Activated CD4-positive, alpha-beta T cell treated with anti-CD3 and anti-CD28 coated beads, Interleukin-2, Interleukin-6, amounts not matched to agents 100 ng/mL and 50 ng/mL, durations not matched to agents 16 hours and 8 hours (primary cell): ENCODE measurements at regions not wholly inside any gene's neighbourhood (a gene's known extent, or its start where the extent isn't known, plus 50 kb on each side); places are given as distances from the start of the nearest gene placed in this dataset.
"Not testable (repeated sequence)": the region's sequence is repeated elsewhere in the genome, so short reads cannot be mapped to it uniquely, and the experiment has no call there.

Source experiments
- DNase-seq: peaks from one replicate; pipeline ENCODE4 v3.0.0-alpha.2; 2020

GRCh38 chr14:48341069-48341468 is 665.7 kb upstream of the MDGA2 start:
- DNase-seq: no peak

GRCh38 chr14:48333221-48333920 is 658.0 kb upstream of the MDGA2 start:
- no peak for DNase-seq

GRCh38 chr14:48331421-48331820 is 656.0 kb upstream of the MDGA2 start:
- no peak for DNase-seq

GRCh38 chr14:48325486-48325885 is 650.1 kb upstream of the MDGA2 start:
- DNase-seq: no peak

- no peak for DNase-seq
Measured at GRCh38 chr14:48323665-48324064, 648.3 kb upstream of the MDGA2 start.

- DNase-seq: no peak
Measured at GRCh38 chr14:48319823-48320222, 644.4 kb upstream of the MDGA2 start.

- DNase-seq: no peak
Measured at GRCh38 chr14:48304729-48305128, 629.3 kb upstream of the MDGA2 start.

- DNase-seq: no peak
Measured at GRCh38 chr14:48289701-48290100, 614.3 kb upstream of the MDGA2 start.

GRCh38 chr14:48285217-48285616 is 609.8 kb upstream of the MDGA2 start:
- DNase-seq: not testable (repeated sequence)

GRCh38 chr14:48275301-48275700 is 599.9 kb upstream of the MDGA2 start:
- DNase-seq: no peak

GRCh38 chr14:48274826-48275225 is 599.4 kb upstream of the MDGA2 start:
- DNase-seq: no peak

GRCh38 chr14:48267926-48268325 is 592.5 kb upstream of the MDGA2 start:
- DNase-seq: not testable (repeated sequence)

- DNase-seq: not testable (repeated sequence)
Measured at GRCh38 chr14:48266201-48266600, 590.8 kb upstream of the MDGA2 start.

GRCh38 chr14:48261436-48261835 is 586.0 kb upstream of the MDGA2 start:
- no peak for DNase-seq

- DNase-seq: not testable (repeated sequence)
Measured at GRCh38 chr14:48260394-48261295, 585.2 kb upstream of the MDGA2 start.

GRCh38 chr14:48259876-48260275 is 584.5 kb upstream of the MDGA2 start:
- not testable (repeated sequence) for DNase-seq

- not testable (repeated sequence) for DNase-seq
Measured at GRCh38 chr14:48259232-48259631, 583.8 kb upstream of the MDGA2 start.

- not testable (repeated sequence) for DNase-seq
Measured at GRCh38 chr14:48258703-48259102, 583.3 kb upstream of the MDGA2 start.

GRCh38 chr14:48253020-48253419 is 577.6 kb upstream of the MDGA2 start:
- DNase-seq: no peak

GRCh38 chr14:48251290-48251689 is 575.9 kb upstream of the MDGA2 start:
- DNase-seq: no peak

- DNase-seq: no peak
Measured at GRCh38 chr14:48250575-48250974, 575.2 kb upstream of the MDGA2 start.

GRCh38 chr14:48247977-48248376 is 572.6 kb upstream of the MDGA2 start:
- DNase-seq: no peak

GRCh38 chr14:48243900-48244299 is 568.5 kb upstream of the MDGA2 start:
- no peak for DNase-seq

- DNase-seq: no peak
Measured at GRCh38 chr14:48229091-48229490, 553.7 kb upstream of the MDGA2 start.
